ENCODE measurements at regions not wholly inside any gene's neighbourhood (a gene's known extent, or its start where the extent isn't known, plus 50 kb on each side); places are given as distances from the start of the nearest gene placed in this dataset.

- Histone ChIP-seq H2AFZ (ENCODE audit: low read depth, low read length) (no peak overlapping the region), H3K4me2 (ENCODE audit: insufficient read depth, low read length) (no peak overlapping the region), H3K9me3 (ENCODE audit: insufficient read depth, low read length, severe bottlenecking) (no peaks in the 10 kb centered on the region), H4K20me1 (ENCODE audit: insufficient read depth, low read length) (no peaks in the 10 kb centered on the region), H3K36me3 (ENCODE audit: insufficient read depth, low read length) (no peaks in the 10 kb centered on the region), H3K4me3 (ENCODE audit: low read depth in 1 of 2, low read length in 2 of 2) (no peak overlapping the region), H3K79me2 (ENCODE audit: insufficient read depth, low read length) (no peaks in the 10 kb centered on the region), H3K27me3 (ENCODE audit: insufficient read depth, low read length, poor library complexity) (no peaks in the 10 kb centered on the region), H3K4me1 (ENCODE audit: insufficient read depth, low read length) (no peaks in the 10 kb centered on the region), H3K27ac (ENCODE audit: low read length) (no peak overlapping the region), H3K9ac (ENCODE audit: low read depth, low read length) (no peak overlapping the region)
- no peak for ATAC-seq (ENCODE audit: insufficient read depth, low read depth)
- DNase-seq, result no peak
- no peak for TF ChIP-seq CTCF (IDR thresholded peaks at IDR 0.05; ENCODE audit: borderline replicate concordance, extremely low read depth, low read length, poor library complexity, severe bottlenecking)
- no peak for TF ChIP-seq EZH2 (IDR thresholded peaks at IDR 0.05; ENCODE audit: borderline replicate concordance, low read depth, low read length, severe bottlenecking)
These were observed 537.5 kb downstream of the ZPLD1 start for GRCh38 chr3:102972350-102972749.

- Histone ChIP-seq H3K4me3 (ENCODE audit: low read depth in 1 of 2, low read length in 2 of 2) (no peak overlapping the region), H3K27me3 (ENCODE audit: insufficient read depth, low read length, poor library complexity) (no peaks in the 10 kb centered on the region), H3K9me3 (ENCODE audit: insufficient read depth, low read length, severe bottlenecking) (no peaks in the 10 kb centered on the region), H4K20me1 (ENCODE audit: insufficient read depth, low read length) (no peaks in the 10 kb centered on the region), H3K27ac (ENCODE audit: low read length) (no peak overlapping the region), H3K9ac (ENCODE audit: low read depth, low read length) (no peak overlapping the region), H3K79me2 (ENCODE audit: insufficient read depth, low read length) (no peaks in the 10 kb centered on the region), H3K36me3 (ENCODE audit: insufficient read depth, low read length) (no peaks in the 10 kb centered on the region), H3K4me2 (ENCODE audit: insufficient read depth, low read length) (no peak overlapping the region), H3K4me1 (ENCODE audit: insufficient read depth, low read length) (no peaks in the 10 kb centered on the region), H2AFZ (ENCODE audit: low read depth, low read length) (no peak overlapping the region)
- DNase-seq, result no peak
- TF ChIP-seq CTCF (IDR thresholded peaks at IDR 0.05; ENCODE audit: borderline replicate concordance, extremely low read depth, low read length, poor library complexity, severe bottlenecking) (no peak), EZH2 (IDR thresholded peaks at IDR 0.05; ENCODE audit: borderline replicate concordance, low read depth, low read length, severe bottlenecking) (no peak)
- ATAC-seq (ENCODE audit: insufficient read depth, low read depth), result no peak
These were observed 539.5 kb downstream of the ZPLD1 start for GRCh38 chr3:102974333-102974732.

GRCh38 chr3:102979191-102979590 is 544.4 kb downstream of the ZPLD1 start:
- no peaks in the 10 kb centered on the region for H3K36me3 ChIP-seq (ENCODE audit: insufficient read depth, low read length)
- DNase-seq (no peak), ATAC-seq (ENCODE audit: insufficient read depth, low read depth) (no peak)
- no peak overlapping the region for H2AFZ ChIP-seq (ENCODE audit: low read depth, low read length)
- no peaks in the 10 kb centered on the region for H3K4me1 ChIP-seq (ENCODE audit: insufficient read depth, low read length)
- H3K27me3 ChIP-seq (ENCODE audit: insufficient read depth, low read length, poor library complexity), result no peaks in the 10 kb centered on the region
- H3K79me2 ChIP-seq (ENCODE audit: insufficient read depth, low read length), result no peaks in the 10 kb centered on the region
- H3K4me3 ChIP-seq (ENCODE audit: low read depth in 1 of 2, low read length in 2 of 2), result no peak overlapping the region
- no peak overlapping the region for H3K27ac ChIP-seq (ENCODE audit: low read length)
- H3K9me3 ChIP-seq (ENCODE audit: insufficient read depth, low read length, severe bottlenecking), result no peaks in the 10 kb centered on the region
- no peak overlapping the region for H3K9ac ChIP-seq (ENCODE audit: low read depth, low read length)
- no peak overlapping the region for H3K4me2 ChIP-seq (ENCODE audit: insufficient read depth, low read length)
- H4K20me1 ChIP-seq (ENCODE audit: insufficient read depth, low read length), result no peaks in the 10 kb centered on the region
- TF ChIP-seq EZH2 (IDR thresholded peaks at IDR 0.05; ENCODE audit: borderline replicate concordance, low read depth, low read length, severe bottlenecking) (no peak), CTCF (IDR thresholded peaks at IDR 0.05; ENCODE audit: borderline replicate concordance, extremely low read depth, low read length, poor library complexity, severe bottlenecking) (no peak)
